Stimulated activated CD4-positive, alpha-beta T cell treated with anti-CD3 and anti-CD28 coated beads, Interleukin-4, amount 100 ng/mL, for 4 hours (primary cell): ENCODE measurements at regions not wholly inside any gene's neighbourhood (a gene's known extent, or its start where the extent isn't known, plus 50 kb on each side); places are given as distances from the start of the nearest gene placed in this dataset.

Source experiments
- DNase-seq, 2 experiments: peaks; one replicate each; pipeline ENCODE4 v3.0.0-alpha.2; 2020

- DNase-seq = no peak
Measured at GRCh38 chr17:33352526-33352925, 59.4 kb upstream of the ASIC2 start.

DNA sequence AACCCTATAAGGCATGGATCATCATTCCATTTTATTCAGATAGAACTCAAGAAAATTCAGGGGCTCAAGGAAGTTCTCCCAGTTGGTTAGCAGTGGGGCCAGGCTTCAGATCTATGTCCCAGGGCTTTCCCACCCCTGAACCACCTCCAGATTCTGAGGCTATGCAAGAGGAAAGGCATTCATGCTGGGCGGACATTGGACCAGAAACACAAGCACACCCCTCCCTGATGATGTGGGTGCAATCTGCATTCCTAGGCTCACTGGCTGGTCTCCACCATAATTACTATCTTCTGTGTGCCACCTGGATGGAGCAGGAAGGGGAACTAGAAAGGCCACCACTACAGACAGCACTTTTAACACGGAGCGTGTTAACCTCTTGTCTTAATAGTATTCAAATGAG, 63.2 kb upstream of the ASIC2 start:
- DNase-seq = no peak

- DNase-seq = no peak
Measured at GRCh38 chr17:33363475-33363874, 70.4 kb upstream of the ASIC2 start.

DNA sequence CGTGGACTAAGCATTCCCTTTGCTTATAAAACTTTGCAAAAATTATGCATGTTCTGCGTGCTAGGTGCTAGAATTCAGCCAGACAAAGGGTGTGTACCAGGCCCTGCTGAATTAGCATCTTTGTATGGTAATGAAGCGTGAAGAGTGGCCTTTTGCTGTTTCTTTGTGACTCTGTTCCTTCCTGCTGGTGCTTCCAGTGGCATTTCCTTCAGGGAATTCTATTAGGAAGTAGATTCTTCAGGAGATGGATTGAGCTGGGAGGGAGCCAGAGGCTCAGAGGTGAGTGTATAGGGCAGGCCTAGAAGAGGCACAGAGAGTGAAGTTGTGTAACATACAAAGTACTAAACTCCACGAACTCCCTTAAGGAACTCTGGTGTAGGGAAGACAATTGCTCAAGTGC, 73.9 kb upstream of the ASIC2 start:
- DNase-seq = no peak

DNA sequence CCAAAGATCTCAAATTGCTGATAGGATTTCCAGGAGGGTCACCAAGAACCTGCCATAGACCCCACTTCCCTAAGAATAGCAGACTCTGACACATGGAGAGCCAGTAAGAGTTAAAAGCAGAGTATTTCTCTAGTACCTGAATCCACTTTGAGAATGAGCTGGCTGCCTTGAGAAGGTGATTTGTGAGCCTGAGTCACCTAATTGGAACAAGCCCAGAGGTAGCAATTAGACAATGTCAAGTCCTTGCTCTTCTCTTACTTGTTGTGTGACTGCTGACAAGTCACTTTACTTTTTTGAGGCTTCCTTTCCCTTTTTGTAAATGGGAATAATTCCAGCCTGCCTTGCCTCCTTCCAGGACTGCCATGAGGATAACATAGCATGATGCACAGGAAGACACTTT, 76.1 kb upstream of the ASIC2 start:
- no peak for DNase-seq

GRCh38 chr17:33369876-33370275, 76.8 kb upstream of the ASIC2 start:
- DNase-seq = no peak

GRCh38 chr17:33370401-33370800, 77.3 kb upstream of the ASIC2 start:
- no peak for DNase-seq

DNA sequence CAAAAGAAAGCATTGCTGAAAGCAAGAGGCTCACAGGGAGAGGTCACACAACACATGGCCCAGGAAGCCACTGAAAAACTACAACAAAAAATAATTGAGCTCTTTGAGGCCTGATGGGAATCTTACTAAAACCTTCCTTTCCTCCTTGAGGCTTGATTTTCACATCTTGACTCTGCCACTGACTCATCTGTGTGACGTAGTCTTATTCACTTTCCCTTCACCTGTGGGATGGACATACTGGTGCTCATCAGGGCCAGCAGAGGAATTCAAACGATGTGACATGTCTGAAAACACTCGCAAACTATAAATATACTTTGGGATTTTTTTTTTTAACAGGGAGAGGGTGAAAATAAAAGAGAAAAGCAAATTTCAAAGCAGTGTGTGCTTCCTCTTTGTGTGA, 78.3 kb upstream of the ASIC2 start:
- no peak for DNase-seq

- no peak for DNase-seq
Measured at GRCh38 chr17:33373273-33373672, 80.2 kb upstream of the ASIC2 start.

- no peak for DNase-seq
Measured at GRCh38 chr17:33375103-33375502, 82.0 kb upstream of the ASIC2 start.

GRCh38 chr17:33375783-33376182, 82.7 kb upstream of the ASIC2 start:
- no peak for DNase-seq

DNA sequence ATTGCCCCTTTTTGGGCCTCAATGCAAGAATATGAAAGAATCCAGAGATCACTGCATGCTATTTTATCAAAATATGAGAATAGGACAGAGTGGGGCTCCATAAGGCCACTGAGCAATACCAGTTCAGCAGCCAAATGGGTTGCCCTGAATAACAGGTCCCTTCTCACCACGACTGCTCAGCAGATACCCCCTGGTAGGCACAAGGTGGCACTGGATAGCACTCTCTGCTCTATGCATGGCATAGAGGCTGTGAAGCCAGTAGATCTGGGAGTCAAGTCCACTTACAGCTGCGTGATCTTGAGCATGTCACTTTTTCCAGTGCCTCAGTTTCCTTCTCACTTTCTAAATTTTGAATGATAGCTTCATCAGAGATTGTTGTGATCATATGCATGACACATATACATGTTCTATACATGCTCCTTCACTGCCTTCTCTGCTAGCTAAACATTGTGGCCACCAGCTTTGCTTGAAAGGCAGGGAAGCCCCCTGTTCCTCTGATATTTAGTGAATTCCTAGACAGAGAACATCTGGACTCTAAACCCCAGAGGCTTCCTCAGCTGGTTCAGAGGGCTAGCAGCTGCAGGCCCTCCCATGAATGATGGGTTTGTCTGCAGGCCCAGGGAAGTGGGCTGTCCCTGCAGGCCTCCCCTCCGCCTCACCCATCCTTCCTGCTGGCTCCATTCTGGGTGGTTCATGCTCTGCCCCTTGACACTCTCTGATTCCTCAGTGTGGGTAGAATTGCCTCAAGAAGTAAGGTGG, 84.9 kb upstream of the ASIC2 start:
- no peak for DNase-seq

GRCh38 chr17:33381201-33381600, 88.1 kb upstream of the ASIC2 start:
- DNase-seq = no peak

GRCh38 chr17:33383488-33384023, 90.5 kb upstream of the ASIC2 start:
- DNase-seq = no peak

- DNase-seq = no peak
Measured at GRCh38 chr17:33385133-33385532, 92.0 kb upstream of the ASIC2 start.

- no peak for DNase-seq
Measured at GRCh38 chr17:33385713-33386112, 92.6 kb upstream of the ASIC2 start.

DNA sequence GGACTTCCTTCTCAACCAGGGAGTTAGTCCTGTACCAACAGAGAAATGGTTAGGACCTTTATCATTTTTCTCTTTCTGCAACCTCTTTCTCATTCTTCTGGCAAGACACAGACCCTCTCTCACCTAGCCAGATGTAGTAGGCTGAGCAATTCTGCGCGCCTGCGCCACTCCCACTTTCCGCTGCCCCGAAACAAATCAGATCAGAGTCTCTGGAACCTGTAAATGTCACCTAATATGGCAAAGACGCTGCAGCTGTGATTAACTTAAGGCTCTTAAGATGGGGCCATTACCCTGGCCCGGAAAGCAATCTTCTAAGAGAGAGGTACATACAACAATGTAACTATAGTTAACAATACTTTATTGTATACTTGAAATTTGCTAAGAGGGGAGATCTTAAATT, 94.3 kb upstream of the ASIC2 start:
- DNase-seq = no peak

GRCh38 chr17:33389504-33390135, 96.5 kb upstream of the ASIC2 start:
- no peak for DNase-seq

DNA sequence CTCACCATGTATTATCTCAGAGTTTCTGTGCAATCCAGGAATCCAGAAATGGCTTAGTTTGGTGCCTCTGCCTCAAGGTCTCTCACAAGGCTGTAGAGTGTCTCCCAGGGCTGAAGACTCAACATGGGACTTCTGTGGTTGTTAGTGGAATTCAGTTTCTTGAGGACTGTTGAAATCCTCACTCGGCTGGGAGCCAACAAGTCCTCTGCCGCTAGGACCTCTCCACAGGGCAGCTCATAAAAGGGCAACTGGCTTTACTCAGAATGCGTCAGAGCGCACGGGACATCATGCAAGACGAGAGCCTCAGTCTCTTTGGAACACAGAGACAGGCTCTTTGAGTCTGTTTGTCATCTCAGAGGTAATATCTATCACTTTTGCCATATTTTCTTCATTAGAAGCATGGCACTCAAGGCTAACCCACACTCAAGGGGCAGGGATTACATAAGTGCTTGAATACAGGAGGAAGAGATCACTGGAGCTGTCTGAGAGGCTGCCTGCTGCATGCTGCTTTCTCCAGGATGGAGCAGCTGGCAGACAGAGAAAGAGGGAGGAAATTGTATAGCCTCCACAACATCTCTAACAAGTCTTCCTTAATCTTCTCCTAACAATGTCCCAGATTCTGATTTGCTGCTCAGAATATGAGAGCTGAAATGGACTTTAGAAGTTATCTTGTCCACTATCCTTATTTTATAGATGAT, 97.5 kb upstream of the ASIC2 start:
- no peak for DNase-seq

DNA sequence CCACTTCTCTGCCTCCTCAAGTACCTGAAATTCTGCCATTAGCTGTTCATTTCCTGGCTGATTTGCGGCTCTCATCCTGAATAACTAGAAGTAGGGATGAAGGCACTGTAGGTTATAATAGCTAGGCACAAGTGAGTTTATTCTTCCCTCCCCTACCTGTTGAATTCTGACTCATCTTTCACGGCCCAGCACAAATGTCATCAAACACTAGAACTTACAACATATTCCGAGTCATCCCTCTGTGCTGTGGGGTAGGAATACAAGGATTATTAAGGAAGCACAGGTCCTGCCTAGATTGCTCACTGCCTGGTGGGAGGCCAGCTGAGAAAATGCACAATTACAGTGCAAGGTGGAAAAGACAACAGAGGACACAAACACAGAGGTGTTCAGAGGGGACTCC, 103.7 kb upstream of the ASIC2 start:
- no peak for DNase-seq

DNA sequence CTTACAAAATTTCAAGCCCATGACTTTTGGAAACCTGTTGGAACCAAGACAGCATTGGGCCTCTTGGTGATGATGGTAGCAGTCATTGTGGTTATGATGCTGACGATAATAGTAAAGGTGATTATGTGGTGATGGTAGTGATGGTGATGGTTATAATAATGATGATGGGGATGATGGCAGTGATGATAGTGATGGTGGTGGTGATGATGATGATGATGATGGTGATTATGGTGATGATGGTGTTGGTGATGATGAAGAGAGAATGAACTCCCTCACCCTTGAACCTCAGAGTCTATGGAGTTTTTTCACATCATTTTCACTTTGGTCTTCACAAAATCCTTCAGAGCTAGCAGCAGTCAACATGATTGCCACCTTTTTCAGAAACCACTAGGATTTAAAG, 105.3 kb upstream of the ASIC2 start:
- DNase-seq = no peak

DNA sequence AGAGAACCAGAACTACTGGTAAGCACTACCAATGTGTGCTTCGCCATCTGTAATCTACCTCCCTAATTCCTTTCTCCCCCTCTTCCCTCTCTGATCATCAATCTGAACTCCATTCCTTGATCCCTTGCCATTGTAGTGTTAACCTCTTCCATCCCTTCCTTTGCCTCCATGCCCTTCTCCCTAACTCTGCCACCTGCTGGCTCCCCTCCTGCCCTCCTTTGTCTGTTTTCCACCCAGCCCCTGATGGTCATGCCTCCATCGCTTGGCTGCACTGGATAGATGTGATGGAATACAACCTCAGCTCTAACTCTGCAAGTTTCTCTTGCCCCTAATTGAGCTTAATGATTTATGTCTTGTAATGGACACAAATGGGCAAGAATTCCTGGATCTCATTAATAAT, 108.2 kb upstream of the ASIC2 start:
- no peak for DNase-seq

GRCh38 chr17:33403194-33403593, 110.1 kb upstream of the ASIC2 start:
- no peak for DNase-seq
